ENCODE measurements at regions not wholly inside any gene's neighbourhood (a gene's known extent, or its start where the extent isn't known, plus 50 kb on each side); places are given as distances from the start of the nearest gene placed in this dataset.

GRCh38 chr2:236947294-236947693 is 138.4 kb upstream of the COPS8 start:
- Histone ChIP-seq H3K79me2 (ENCODE audit: insufficient read depth) (no peaks in the 10 kb centered on the region), H3K36me3 (replicated peaks in 1 of 2; ENCODE audit: control insufficient read depth in 1 of 2, insufficient read depth in 2 of 2, low read length in 1 of 2) (no peaks in the 10 kb centered on the region), H3K4me3 (ENCODE audit: low read depth in 2 of 2, low read length in 1 of 2) (no peak overlapping the region), H3K9me2 (no peaks in the 10 kb centered on the region), H3K27me3 (ENCODE audit: insufficient read depth) (no peaks in the 10 kb centered on the region), H3F3A (replicated peaks; ENCODE audit: insufficient read depth) (no peaks in the 10 kb centered on the region), H4K20me1 (ENCODE audit: insufficient read depth) (no peaks in the 10 kb centered on the region), H3K4me1 (ENCODE audit: control insufficient read depth in 1 of 2, insufficient read depth in 2 of 2, low read depth in 1 of 2, low read length in 1 of 2) (no peaks in the 10 kb centered on the region), H3K27ac (ENCODE audit: low read depth in 2 of 2, low read length in 1 of 2) (no peak overlapping the region), H3K9me3 (no peaks in the 10 kb centered on the region), H3K4me2 (no peak overlapping the region), H2AFZ (ENCODE audit: low read depth) (no peak overlapping the region), H3K9ac (no peak overlapping the region)
- ChIA-PET POLR2A (no interaction called here), CTCF (no interaction called here)
- WGBS (ENCODE audit: low lambda C conversion rate) = 7% methylated on average over 3 of the region's 3 CpGs
- no peak for DNase-seq
- TF ChIP-seq YY1 (IDR thresholded peaks at IDR 0.05; ENCODE audit: low read depth) (no peak), NFIC (IDR thresholded peaks at IDR 0.05; ENCODE audit: borderline replicate concordance) (no peak), GABPA (IDR thresholded peaks at IDR 0.05; ENCODE audit: low read depth) (no peak), RAD21 (IDR thresholded peaks at IDR 0.05; ENCODE audit: low read length) (no peak), FOXM1 (IDR thresholded peaks at IDR 0.05; ENCODE audit: low read depth) (no peak), ELF1 (IDR thresholded peaks at IDR 0.05) (no peak), TAF1 (IDR thresholded peaks at IDR 0.05; ENCODE audit: borderline replicate concordance, low read depth, low read length) (no peak), FOSL2 (IDR thresholded peaks at IDR 0.05; ENCODE audit: borderline replicate concordance, low read depth) (no peak), GATA2 (CRISPR knock-in tag; IDR thresholded peaks at IDR 0.05) (no peak), CTCF (IDR thresholded peaks at IDR 0.05) (no peak), PBX3 (IDR thresholded peaks at IDR 0.05) (no peak), RFX5 (IDR thresholded peaks at IDR 0.05; ENCODE audit: low read length) (no peak), IRF3 (IDR thresholded peaks at IDR 0.05; ENCODE audit: low read depth, low read length) (no peak), MEF2A (IDR thresholded peaks at IDR 0.05; ENCODE audit: borderline replicate concordance, low read depth) (no peak), MXI1 (IDR thresholded peaks at IDR 0.05; ENCODE audit: low read depth, low read length) (no peak), NRF1 (IDR thresholded peaks at IDR 0.05; ENCODE audit: low read depth, low read length) (no peak), TCF12 (IDR thresholded peaks at IDR 0.05) (no peak)

GRCh38 chr2:236947896-236948295 is 137.8 kb upstream of the COPS8 start:
- Histone ChIP-seq H3K27me3 (ENCODE audit: insufficient read depth) (no peaks in the 10 kb centered on the region), H3K9me3 (no peaks in the 10 kb centered on the region), H3K27ac (ENCODE audit: low read depth in 2 of 2, low read length in 1 of 2) (no peak overlapping the region), H3K36me3 (replicated peaks in 1 of 2; ENCODE audit: control insufficient read depth in 1 of 2, insufficient read depth in 2 of 2, low read length in 1 of 2) (no peaks in the 10 kb centered on the region), H3K4me3 (ENCODE audit: low read depth in 2 of 2, low read length in 1 of 2) (no peak overlapping the region), H4K20me1 (ENCODE audit: insufficient read depth) (no peaks in the 10 kb centered on the region), H3K9me2 (no peaks in the 10 kb centered on the region), H2AFZ (ENCODE audit: low read depth) (no peak overlapping the region), H3K9ac (no peak overlapping the region), H3K4me1 (ENCODE audit: control insufficient read depth in 1 of 2, insufficient read depth in 2 of 2, low read depth in 1 of 2, low read length in 1 of 2) (no peaks in the 10 kb centered on the region), H3K79me2 (ENCODE audit: insufficient read depth) (no peaks in the 10 kb centered on the region), H3K4me2 (no peak overlapping the region), H3F3A (replicated peaks; ENCODE audit: insufficient read depth) (no peaks in the 10 kb centered on the region)
- ChIA-PET CTCF (no interaction called here), POLR2A (no interaction called here)
- no peak for DNase-seq
- 53% methylated on average over 9 of the region's 9 CpGs for WGBS (ENCODE audit: low lambda C conversion rate)
- TF ChIP-seq TEAD4 (IDR thresholded peaks at IDR 0.05; ENCODE audit: borderline replicate concordance, insufficient read depth) (no peak), RAD21 (IDR thresholded peaks at IDR 0.05; ENCODE audit: low read length) (no peak), RCOR1 (IDR thresholded peaks at IDR 0.05; ENCODE audit: low read length) (no peak), JUND (IDR thresholded peaks at IDR 0.05) (no peak), USF1 (IDR thresholded peaks at IDR 0.05; ENCODE audit: borderline replicate concordance, low read depth) (no peak), REST (IDR thresholded peaks at IDR 0.05; ENCODE audit: low read depth, low read length) (no peak), ELF1 (IDR thresholded peaks at IDR 0.05) (no peak), CHD2 (IDR thresholded peaks at IDR 0.05; ENCODE audit: low read length, partially characterized antibody) (no peak), FOSL2 (IDR thresholded peaks at IDR 0.05; ENCODE audit: borderline replicate concordance, low read depth) (no peak)
